ENCODE measurements at regions not wholly inside any gene's neighbourhood (a gene's known extent, or its start where the extent isn't known, plus 50 kb on each side); places are given as distances from the start of the nearest gene placed in this dataset.
"Not testable (repeated sequence)": the region's sequence is repeated elsewhere in the genome, so short reads cannot be mapped to it uniquely, and the experiment has no call there.

DNA sequence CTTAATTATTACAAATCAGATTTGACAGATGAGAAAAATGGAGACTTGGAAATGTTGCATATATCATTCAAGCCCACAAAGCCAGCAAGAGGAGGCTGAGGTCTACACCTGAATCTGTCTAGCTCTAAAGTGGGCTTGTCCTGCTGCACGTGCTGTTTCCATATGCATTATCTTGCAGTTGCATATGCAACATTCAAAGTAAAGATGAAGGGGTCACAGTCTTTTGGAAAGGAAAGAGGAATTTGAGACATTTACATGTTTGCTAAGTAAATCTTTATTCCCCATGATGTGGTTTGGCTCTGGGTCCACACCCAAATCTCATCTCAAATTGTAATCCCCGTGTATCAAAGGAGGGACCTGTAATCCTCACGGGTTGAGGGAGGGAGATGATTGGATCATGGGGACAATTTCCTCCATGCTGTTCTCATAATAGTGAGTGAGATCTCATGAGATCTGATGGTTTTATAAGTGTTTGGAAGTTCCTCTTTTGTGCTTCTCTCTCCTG lies 98.3 kb downstream of the BACH1 start:
- no peak for DNase-seq

DNA sequence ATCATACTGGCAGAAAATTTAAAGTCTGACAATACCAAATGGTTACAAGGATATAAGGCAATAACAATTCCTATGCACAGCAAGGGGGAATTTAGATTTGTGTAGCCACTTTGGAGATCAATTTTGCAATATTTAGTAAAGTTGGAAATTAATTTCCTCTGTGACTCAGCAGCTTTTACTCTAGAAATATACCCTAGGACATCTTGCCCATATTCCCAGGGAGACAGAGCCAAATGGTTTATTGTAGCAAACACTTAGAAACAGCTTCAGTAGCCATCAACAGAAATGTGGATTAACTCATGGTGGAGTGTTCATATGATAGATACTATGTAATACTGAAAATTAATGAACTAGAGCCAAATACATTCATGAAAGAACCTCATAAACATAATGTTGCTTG lies 104.6 kb downstream of the BACH1 start:
- no peak for DNase-seq

DNA sequence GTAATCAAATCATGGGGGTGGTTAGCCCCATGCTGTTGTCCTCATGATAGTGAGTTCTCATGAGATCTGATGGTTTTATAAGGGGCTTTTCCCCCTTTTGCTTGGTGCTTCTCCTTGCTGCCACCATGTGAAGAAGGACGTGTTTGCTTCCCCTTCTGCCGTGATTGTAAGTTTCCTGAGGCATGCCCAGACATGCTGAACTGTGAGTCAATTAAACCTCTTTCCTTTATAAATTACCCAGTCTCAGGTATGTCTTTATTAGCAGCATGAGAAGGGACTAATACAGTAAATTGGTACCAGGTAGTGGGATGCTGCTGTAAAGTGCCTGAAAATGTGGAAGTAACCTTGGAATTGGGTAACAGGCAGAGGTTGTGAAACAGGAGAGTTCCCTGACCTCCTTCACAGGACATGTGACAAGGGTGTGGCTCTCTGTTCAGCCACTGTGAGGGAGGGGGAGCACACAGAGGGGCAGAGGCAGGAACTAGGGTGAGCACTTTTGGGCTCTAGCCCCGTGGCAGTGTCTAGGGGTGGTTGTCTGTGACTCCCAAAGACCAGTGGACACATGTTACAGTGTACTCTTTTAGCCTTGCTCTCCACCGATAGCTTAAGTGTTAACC lies 105.3 kb downstream of the BACH1 start:
- DNase-seq: peak; percentile 9 to 27

DNA sequence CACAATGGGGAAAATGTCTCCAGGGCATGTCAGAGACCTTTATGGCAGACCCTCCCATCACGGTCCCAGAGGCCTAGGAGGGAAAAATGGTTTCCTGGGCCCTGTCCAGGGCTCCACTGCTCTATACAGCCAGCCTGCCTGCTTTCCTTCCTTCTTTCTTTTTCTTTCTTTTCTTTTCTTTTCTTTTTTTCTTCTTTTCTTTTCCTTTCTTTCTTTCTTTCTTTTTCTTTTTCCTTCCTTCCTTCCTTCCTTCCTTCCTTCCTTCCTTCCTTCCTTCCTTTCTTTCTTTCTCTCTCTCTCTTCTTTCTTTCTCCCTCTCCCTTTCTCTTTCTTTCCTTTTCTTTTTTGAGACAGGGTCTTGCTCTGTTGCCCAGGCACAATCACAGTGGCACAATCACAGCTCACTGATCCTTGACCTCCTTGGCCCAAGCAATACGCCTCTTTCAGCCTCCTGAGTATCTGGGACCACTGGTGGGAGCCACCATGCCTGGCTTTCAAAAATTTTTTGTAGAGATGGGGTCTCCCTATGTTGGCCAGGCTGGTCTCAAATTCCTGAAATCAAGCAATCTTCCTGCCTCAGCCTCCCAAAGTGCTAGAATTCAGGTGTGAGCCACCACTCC lies 106.9 kb downstream of the BACH1 start:
- no peak for DNase-seq

DNA sequence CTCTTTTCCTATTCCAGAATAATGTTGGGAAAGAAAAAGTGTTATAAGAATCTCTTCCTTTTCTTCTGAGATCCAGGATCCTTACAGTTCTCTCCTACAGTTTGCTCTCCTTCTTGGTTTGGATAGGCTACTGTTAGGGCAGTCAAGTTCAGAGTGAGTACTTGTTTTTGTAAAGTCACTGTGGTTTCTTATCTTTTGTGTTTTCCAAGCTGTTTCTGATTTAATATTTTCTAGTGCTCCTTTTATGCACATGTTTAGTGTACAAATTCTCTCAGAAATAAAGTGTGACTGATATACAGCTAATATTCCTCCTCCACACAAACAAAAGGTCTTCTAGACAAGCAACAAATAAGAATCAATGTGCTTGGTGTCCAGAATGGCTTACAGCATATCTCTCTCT lies 107.7 kb downstream of the BACH1 start:
- no peak for DNase-seq

DNA sequence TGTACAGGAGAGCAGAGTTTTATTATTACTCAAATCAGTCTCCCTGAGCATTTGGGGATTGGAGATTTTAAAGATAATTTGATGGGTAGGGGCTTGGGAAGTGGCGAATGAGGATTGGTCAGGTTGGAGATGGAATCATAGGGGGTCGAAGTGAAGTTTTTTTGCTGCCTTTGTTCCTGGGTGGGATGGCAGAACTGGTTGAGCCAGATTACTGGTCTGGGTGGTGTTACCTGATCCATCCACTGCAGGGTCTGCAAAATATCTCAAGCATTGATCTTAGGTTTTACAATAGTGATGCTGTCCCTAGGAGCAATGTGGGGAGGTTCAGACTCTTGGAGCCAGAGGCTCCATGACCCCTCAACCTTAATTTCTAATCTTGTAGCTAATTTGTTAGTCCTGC lies 108.8 kb downstream of the BACH1 start:
- no peak for DNase-seq

DNA sequence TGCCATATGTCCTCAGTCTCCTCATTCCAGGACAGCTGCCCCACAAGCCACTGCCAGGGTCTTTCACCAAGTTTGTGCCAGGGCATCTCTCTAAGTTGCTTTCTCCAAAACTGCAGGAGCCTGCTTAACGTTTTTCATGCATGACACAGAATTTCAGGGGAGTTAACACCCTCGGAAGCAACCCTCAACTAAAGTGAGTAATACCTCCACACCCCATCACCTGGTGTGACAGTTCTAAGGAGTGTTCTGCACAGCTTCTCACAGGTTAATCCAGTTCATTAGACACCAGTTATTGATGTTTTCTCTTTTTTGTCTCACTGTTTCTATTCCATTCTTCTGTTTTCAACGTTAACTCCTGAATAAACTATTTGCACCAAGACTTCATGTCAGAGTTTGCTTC lies 115.0 kb downstream of the BACH1 start:
- no peak for DNase-seq

DNA sequence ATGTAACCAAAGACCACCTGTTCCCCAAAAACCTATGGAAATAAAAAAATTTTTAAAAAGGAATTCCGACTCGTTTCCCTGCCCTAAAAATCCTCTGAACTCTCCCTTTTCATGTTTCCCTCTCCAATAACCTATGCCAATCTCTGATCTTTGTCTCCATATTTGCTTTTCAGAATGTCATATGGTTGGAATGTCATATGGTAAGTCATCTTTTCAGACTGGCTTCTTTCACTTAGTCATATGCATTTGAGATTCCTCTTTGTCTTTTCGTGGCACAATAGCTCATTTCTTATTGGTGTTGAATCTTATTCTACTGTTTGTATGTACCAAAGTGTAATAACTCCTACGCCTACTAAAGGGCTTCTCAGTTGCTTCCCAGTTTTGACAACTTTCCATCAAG lies 117.5 kb downstream of the BACH1 start:
- DNase-seq: no peak

DNA sequence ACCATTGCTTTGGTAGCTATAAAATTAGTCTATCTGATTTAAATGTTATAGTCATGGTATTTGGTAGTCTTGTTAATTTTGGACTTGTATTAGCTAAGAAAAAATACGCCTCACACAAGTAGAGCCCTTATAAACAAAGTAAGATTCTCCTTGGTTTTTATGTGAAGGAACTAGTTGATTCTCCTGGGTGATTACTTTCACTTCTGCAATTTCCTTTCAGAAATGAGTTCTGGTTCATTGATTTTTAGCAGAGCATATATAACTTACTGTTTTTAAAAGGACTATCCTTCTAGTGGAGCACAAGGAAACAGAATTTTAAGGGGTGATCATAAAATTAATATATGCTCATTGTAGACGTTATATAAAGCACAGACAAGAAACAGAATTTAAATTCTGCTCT lies 120.1 kb downstream of the BACH1 start:
- DNase-seq: no peak

DNA sequence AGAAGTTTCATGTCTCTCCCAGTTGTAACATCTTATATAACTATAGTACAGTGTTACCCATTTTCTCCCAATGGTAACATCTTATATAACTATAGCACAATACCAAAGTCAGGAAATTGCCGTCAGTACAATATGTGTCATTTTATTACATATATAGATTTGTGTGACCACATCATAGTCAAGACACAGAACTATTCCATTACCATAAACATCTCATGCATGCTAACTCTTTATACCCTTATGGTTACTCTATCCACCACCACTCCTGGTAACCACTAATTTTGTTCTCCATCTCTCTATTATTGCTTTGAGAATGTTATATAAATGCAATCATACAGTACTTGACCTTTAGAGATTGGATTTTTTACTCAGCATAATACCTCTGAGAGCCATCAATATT lies 120.7 kb downstream of the BACH1 start:
- no peak for DNase-seq

DNA sequence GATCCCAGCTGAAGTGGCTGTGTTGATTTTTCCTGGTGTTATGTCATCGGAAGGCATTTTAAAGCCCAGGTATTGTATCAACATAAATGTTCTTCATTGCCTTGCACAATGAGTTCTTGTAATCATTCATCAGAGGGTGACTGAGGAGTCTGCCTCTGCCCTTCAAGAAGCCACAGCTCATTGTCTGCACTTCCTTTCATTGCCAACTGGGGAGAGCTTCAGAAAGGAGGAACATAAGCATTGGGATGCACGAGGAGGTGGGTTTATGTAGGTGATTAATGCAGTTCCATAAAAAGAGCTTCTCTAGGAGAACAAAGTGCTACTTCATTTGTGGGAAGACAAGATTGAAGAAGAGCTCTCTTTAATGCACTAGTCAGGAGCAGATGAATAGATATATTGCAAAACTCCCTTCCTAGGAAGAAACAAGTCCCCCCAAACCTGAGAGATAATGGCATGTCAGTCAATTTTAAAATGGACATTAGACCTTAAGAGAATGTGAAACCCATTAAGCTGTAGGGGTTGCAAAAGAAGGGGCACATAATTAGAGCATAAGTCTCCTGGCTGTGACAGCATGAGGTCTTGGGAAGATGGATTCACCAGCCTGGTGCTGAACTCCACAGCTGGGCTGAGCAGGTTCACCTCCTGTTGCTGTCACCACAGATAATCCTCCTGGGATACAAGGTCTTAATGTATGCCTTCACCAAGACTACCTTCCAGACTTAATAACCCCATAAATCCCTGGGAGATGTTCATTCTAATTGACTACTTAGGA lies 124.6 kb downstream of the BACH1 start:
- DNase-seq: no peak

DNA sequence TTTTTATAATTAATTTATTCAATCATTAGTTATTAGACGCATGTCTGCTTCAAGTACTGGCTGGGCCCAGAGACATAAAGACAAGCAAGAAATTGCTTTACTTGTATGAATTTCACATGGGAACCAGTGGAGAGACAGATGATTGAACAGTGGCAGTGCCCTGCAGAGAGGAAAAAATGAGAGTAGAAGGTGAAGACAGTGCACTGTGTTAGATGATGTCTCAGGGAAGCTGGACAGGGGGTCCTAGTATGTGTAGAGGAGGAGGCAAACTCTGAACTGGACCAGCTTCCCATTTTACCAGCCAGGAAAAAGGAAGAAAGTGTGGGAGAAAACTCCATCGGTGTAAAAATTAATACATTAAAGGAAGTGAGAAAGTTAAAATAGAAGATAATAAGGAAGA lies 126.0 kb downstream of the BACH1 start:
- no peak for DNase-seq

DNA sequence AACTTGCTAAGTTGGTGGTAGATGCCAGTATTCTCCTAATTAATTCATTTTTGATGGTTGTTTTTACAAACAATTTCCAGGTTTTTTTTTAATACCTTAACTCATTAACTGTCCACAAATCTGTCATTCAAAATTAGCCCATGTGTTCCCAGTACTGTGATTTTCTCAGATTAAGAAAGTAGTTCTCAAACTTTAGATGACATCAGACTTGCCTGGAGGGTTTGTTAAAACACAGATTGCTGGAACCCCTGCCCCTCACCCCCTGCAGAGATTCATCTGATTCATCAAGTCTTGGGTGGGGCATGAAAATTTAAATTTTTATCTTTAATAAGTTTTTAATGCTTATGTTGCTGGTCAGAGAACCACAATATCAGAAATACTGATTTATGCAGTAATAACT lies 130.5 kb downstream of the BACH1 start:
- DNase-seq: no peak

DNA sequence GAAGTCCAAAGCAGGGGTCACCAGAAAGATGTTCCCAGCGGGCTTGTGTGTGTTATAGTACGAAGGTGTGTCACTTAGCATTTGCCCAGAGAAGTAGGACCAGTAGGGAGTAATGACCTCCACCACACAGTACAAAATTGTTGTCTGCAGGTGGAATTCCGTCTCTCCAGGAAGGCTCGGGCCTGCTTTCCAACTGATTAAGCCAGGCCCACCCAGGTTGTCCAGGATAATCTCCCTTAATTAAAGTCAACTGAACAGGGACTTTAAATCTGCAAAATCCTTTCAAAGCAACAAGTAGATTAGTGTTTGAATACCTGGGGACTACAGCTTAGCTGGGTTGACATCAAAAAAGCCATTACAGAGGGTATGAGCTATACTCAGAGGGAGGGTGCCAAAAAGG lies 131.3 kb downstream of the BACH1 start:
- no peak for DNase-seq

DNA sequence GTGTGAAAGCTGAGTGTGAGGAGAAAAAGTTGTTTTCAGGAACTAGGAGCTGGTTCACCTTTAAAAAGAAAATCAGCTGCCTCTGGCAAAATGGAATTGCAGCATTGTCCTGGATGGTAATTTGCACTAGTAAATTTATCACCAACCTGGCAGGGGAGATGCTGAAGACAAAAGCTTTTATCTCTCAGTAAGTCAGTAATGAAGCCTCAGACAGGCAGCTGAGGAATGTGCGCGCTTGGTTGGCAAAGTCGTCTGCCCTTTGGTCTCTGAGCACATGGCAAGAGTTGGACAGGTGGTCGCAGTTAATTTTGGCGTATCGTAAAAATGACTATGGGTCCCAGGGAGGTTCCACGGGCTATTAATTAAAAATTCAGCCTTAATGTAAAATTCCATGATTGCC lies 131.9 kb downstream of the BACH1 start:
- no peak for DNase-seq

DNA sequence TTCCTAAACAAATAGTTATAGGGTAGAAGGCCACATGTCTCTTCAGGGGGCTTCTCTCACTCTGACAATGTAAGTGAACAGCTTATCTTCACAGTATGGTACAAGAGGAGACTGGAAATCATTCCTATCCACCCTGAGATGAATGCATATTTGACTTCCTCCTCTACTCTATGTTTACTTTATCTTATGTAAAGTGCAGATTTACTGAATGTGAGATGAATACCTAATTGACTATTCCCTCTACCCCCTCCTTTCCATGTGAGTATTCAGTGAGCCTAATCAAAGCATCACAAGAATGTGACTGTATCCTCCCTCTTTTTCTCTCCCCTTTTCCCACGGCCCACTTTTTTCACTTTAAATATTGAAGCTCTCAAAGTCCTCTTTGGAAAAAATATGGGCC lies 132.5 kb downstream of the BACH1 start:
- DNase-seq: no peak

DNA sequence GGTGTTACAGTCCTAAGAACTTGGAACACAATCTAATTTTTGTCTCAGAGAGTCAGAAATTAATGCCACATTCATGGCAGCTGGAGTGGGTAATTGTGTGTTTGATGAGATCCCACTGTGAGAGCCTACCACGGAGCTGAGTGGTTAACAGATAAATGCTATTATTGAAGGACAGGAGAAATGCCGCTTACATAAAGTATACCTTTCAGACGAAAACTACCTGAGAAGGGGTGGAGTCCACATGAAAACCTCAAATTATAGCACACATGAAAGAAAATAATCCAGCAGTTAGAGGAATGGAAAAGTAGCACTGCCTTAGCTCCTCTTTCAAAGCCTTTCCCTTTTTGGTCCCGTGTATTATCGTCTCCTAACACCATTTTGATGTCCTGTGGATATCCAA lies 133.0 kb downstream of the BACH1 start:
- no peak for DNase-seq

DNA sequence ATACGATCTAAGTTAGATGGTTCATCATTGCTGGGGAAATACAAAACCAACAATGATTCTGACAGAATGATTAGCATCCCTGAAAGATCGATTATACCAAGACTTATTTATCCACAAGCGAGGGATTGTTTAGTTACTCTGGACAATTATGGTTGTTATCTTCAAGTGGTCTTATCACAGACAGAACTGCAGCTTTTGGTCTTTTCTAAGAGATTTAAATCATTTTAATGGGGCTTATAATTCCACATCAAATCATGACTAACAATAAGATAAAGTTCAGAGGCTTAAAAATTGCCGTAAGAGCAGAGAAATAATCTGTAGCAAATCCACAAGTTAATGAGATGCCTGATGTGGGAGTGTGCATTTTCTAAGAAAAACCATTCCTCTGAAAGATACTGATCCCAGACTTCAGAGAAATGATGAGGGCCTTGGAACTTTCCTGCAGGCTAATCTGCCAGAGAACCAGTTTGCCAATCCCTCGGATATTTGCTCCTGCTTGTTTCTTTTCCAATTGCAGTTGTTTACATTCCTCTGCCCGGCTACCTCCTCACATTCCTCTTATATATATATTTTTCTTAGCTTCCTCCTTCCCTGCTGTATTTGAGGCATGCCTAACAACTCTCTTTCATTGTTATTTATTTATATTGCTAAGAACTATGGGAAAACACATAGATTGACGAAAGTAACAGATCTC lies 134.8 kb downstream of the BACH1 start:
- DNase-seq: no peak

DNA sequence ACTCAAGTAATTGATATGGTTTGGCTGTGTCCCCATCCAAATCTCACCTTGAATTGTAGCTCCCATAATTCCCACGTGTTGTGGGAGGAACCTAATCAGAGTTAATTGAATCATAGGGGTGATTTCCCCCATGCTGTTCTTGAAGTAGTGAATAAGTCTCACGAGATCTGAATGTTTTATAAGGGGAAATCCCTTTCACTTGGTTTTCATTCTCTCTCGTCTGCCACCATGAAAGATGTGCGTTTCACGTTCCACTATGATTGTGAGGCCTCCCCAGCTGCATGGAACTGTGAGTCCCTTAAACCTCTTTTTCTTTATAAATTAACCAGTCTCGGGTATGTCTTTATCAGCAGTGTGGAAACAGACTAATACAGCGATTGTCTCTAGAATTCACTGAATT lies 135.4 kb downstream of the BACH1 start:
- peak in 1 of 2 donors; percentile 30 for DNase-seq

DNA sequence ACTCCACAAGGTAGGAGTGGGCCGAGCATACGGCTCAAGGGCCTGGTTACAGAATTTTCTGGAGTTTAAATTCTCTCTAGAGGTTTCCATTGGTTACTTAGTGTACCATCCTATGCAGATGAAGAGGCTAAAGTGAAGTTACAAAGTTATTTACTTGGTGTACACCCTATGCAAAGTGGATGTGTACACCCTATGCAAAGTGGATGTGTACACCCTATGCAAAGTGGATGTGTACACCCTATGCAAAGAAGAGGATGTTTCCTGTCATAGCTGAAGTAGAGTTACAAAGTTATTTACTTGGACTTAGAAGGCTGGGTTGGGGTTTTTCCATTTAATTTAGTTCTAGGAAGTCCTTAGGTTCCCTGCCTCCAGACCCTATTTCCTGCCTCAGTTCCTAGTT lies 136.3 kb downstream of the BACH1 start:
- not testable (repeated sequence) for DNase-seq

DNA sequence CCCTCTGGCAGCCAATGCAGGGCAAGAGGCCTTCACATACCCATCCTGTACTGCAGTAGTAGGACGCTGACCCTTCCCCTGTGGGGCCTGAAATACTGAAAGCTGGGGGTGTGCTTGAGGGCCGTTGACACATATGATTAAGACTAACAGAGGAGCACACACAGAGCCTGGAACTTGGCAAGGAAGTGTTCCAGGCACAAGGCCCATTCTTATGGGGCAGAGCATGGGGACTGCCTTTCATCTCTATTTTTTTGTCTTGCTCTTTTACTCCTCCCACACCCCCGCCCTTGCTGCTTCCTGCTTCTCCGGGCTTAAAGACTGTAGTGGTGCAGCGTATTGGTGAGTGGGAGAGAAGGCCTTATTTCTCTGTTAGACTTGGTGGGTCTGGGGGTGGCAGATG lies 137.4 kb downstream of the BACH1 start:
- DNase-seq: peak; percentile 10 to 59

DNA sequence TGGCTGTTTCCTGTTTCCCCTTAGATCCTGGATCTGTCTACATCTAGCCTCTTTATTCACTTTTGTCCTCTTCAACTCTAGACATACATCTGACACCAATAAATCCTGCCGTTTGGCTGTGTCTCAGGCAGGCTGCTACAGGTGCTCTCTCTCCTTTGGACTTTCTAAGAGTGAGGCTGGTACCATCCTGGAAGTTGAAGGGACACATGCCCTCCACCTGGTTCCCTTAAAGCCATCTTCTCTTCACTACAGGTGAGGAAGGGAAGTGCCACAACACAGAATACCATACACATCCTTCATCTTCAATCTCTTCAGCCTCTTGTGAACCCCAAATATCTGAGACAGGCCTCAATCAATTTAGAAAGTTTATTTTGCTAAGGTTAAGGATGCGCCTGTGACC lies 137.9 kb downstream of the BACH1 start:
- DNase-seq: no peak

DNA sequence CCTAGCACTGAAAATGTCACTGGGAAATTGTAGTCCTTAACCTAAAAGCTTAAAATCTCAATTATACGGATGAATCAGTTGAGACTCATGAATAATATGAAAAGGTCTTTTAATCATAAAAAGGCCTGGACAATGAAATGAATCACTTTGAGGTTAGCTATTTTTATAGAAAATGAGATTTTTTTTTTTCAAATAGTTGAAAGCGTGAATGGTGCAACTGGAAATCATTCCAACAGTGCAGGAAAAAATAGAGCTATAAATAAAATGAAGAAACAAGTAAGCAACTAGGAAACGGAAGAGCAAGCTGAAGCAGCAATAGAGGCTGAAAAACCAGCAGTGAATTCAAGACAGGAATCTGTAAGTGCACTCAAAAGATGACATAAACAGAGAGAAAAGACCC lies 142.9 kb downstream of the BACH1 start:
- DNase-seq: no peak
